ENCODE measurements at regions not wholly inside any gene's neighbourhood (a gene's known extent, or its start where the extent isn't known, plus 50 kb on each side); places are given as distances from the start of the nearest gene placed in this dataset.

DNA sequence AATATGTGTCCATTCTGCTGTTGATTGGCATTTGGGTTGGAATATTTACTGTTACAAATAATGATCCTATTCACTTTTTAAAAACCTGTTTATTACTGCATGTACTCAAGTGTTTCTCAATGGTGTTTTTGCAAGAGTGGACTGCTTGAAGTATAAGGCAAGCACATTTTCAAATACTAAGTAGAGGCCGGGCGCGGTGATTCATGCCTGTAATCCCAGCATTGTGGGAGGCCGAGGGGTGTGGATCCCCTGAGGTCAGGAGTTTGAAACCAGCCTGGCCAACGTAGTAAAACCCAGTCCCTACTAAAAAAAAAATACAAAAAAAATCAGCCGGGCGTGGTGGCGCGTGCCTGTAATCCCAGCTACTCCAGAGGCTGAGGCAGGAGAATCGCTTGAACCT lies 276.9 kb upstream of the ADGRL4 start:
- TF ChIP-seq, protein P1, sequence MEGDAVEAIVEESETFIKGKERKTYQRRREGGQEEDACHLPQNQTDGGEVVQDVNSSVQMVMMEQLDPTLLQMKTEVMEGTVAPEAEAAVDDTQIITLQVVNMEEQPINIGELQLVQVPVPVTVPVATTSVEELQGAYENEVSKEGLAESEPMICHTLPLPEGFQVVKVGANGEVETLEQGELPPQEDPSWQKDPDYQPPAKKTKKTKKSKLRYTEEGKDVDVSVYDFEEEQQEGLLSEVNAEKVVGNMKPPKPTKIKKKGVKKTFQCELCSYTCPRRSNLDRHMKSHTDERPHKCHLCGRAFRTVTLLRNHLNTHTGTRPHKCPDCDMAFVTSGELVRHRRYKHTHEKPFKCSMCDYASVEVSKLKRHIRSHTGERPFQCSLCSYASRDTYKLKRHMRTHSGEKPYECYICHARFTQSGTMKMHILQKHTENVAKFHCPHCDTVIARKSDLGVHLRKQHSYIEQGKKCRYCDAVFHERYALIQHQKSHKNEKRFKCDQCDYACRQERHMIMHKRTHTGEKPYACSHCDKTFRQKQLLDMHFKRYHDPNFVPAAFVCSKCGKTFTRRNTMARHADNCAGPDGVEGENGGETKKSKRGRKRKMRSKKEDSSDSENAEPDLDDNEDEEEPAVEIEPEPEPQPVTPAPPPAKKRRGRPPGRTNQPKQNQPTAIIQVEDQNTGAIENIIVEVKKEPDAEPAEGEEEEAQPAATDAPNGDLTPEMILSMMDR (IDR thresholded peaks at IDR 0.05) = no peak
- TF ChIP-seq POLR2AphosphoS5 (IDR thresholded peaks at IDR 0.05) = no peak

Data from prostate gland (tissue), 2 donors.